GM10266 (cell line): ENCODE measurements at regions not wholly inside any gene's neighbourhood (a gene's known extent, or its start where the extent isn't known, plus 50 kb on each side); places are given as distances from the start of the nearest gene placed in this dataset.

ENCODE experiments used
- DNase-seq: peaks from one replicate; pipeline ENCODE4 v3.0.0; 2012; ENCODE audit errors: extremely low spot score
- CTCF ChIP-seq: IDR thresholded peaks from 2 replicates; pipeline ENCODE4 v1.5.1; 2012; ENCODE audit warnings: mild to moderate bottlenecking, low read depth; ENCODE audit not compliant: control insufficient read depth, insufficient read depth; ENCODE audit errors: missing control alignments

- no peak for DNase-seq
- no peak for TF ChIP-seq CTCF
These were observed 412.5 kb downstream of the ELAVL2 start for GRCh38 chr9:23413541-23413940.

- DNase-seq, result no peak
- no peak for TF ChIP-seq CTCF
These were observed 402.0 kb downstream of the ELAVL2 start for GRCh38 chr9:23423999-23424398.

- DNase-seq, result no peak
- no peak for TF ChIP-seq CTCF
These were observed 399.9 kb downstream of the ELAVL2 start for GRCh38 chr9:23426144-23426543.

GRCh38 chr9:23431459-23431858 is 394.6 kb downstream of the ELAVL2 start:
- no peak for DNase-seq
- TF ChIP-seq CTCF, result no peak

- DNase-seq, result no peak
These were observed 391.4 kb downstream of the ELAVL2 start for GRCh38 chr9:23434654-23435053.

GRCh38 chr9:23438299-23438907 is 387.6 kb downstream of the ELAVL2 start:
- no peak for DNase-seq
- TF ChIP-seq CTCF, result no peak

More at GRCh38 chr9:23434654-23435053, 391.4 kb downstream of the ELAVL2 start:
- no peak for TF ChIP-seq CTCF

- no peak for DNase-seq
- no peak for TF ChIP-seq CTCF
These were observed 384.8 kb downstream of the ELAVL2 start for GRCh38 chr9:23441275-23441674.
